GM21528 (cell line): ENCODE measurements at regions not wholly inside any gene's neighbourhood (a gene's known extent, or its start where the extent isn't known, plus 50 kb on each side); places are given as distances from the start of the nearest gene placed in this dataset.

Experiments
- ATAC-seq: cut with Tn5 transposase; IDR thresholded peaks from one replicate; pipeline ENCODE4 v1.9.1; 2021; ENCODE audit warnings: mild to moderate bottlenecking, moderate library complexity; ENCODE audit not compliant: unreplicated experiment, low FRiP score

DNA sequence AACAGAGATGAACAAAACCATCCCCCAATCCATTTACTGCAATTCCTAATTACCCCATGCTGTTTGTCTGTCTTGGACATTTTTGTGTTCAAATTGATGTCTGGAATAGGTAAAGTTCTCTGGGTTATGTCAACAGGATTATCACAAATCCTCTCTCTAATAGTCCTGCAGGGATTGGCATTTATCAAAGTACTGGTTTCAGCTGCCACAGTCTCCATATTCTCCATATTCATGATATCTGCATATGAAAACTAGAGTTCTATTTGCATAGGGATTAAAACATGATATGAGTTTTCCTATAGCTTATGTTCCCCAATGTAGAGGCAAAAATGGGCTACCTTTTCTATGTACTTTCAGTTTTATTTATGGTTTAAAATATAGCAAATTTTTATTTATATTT is 355.8 kb downstream of the ADRA2A start:
- no peak for ATAC-seq

- no peak for ATAC-seq
Observed at GRCh38 chr10:111435871-111436270, 359.0 kb downstream of the ADRA2A start.

GRCh38 chr10:111439034-111439842 is 362.4 kb downstream of the ADRA2A start:
- no peak for ATAC-seq

DNA sequence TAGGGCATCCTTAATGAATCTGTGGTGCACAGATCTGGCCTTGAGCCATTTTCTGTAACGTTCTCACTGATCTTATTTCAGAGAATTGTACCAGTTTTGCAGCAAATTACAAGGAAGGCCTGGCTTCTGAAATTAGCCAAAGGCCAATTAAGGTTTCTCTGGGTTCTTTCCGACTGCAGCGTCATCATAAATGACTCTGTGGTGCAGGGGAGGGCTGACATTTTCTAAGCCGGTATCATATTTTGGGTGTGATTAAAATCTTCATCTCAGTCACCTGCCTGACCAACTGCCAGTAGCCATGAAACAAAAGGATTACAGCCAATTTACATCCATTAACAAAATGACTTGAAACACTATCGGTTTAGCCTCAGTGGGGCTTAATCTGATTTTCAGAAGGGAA is 363.7 kb downstream of the ADRA2A start:
- no peak for ATAC-seq

GRCh38 chr10:111445667-111446066 is 368.8 kb downstream of the ADRA2A start:
- ATAC-seq = no peak

- no peak for ATAC-seq
Observed at GRCh38 chr10:111446966-111447365, 370.1 kb downstream of the ADRA2A start.

DNA sequence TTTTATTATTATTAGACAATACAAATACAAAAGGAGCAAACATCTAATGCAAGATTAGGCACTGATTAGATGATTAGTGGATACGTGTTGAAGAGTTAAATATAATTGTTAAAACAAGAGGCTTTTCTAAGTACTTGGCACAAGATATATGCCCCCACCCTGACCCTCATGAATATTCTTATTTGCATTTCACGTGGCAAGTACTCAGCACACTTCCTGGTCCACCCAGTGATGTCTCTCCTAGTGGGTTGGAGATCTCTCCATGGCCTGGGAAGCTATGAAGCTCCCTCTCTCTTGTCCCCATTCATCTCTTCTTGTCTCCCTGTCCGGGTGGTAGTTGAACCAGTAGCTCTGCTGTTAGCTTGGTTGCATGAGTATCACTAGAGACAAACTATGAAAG is 375.3 kb downstream of the ADRA2A start:
- ATAC-seq = no peak

DNA sequence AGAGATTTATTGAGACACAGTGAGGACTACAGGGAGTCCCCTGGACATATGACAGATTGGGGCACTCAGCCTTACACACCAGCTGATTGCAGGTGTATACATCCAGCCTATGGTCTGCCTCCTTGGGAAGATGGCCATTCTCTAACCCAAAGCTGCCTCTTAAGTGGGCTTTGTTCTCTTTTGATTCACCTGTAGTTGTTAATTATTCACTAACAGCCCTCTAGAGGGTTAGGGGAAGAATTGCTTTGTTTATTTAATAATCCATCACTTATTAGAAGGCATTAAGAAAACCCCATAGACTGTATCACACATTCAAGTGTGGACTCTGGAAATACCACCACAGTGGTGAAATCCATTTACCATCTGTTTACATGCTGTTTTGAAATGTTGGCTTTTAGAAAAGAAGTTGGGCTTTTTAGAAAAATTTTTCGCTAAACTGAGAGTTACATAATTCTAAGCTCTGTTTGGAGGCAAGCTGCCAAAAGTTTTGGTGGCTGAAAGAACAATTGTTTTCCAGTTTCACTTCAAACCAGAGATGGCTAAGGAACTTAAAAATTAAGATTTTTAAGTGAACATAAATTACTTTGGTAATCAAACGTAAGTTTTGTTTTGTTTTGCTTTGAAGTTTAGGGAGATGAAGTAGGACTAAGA is 379.1 kb downstream of the ADRA2A start:
- no peak for ATAC-seq

GRCh38 chr10:111458256-111458655 is 381.4 kb downstream of the ADRA2A start:
- no peak for ATAC-seq

GRCh38 chr10:111459967-111460366 is 383.1 kb downstream of the ADRA2A start:
- no peak for ATAC-seq

- ATAC-seq = no peak
Observed at GRCh38 chr10:111472445-111472844, 395.6 kb downstream of the ADRA2A start.

DNA sequence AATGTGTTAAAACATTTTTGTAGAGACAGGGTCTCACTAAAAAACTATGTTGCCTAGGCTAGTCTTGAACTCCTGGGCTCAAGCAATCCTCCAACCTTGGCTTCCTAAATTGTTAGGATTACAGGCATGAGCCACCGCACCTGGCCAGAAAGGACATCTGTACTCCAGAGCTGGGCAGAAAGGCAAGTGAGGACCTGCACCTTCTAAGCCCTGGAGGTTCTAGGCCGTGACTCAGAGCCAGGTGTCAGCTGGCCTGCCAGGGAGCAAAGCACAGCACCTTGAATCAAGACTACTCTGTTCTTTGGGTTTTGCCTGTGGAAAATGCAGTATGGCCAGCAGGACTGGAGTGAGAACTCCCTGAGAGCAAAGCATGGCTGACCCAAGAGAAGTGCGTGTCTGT is 396.5 kb downstream of the ADRA2A start:
- no peak for ATAC-seq

GRCh38 chr10:111474786-111475185 is 398.0 kb downstream of the ADRA2A start:
- no peak for ATAC-seq

- ATAC-seq = no peak
Observed at GRCh38 chr10:111475720-111476119, 398.9 kb downstream of the ADRA2A start.

DNA sequence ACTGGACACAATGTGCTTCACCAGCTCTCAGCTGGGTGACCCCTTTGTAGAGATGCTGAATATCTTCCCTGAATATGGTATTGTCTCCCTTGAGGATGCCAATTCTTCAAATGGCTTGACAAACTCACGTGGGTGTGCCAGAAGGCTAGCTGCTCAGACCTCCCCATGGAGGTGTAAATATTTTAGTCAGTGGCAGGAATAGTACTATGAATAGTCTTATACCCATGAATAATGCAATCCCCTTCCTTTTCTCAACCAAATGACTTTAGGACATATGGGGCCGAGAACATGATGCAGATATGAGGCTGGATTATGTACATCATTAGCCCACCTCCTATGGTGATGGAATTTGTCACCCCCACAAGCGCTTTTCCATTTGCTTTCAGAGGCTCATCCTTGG is 401.8 kb downstream of the ADRA2A start:
- no peak for ATAC-seq

GRCh38 chr10:111479966-111480365 is 403.1 kb downstream of the ADRA2A start:
- ATAC-seq = no peak

DNA sequence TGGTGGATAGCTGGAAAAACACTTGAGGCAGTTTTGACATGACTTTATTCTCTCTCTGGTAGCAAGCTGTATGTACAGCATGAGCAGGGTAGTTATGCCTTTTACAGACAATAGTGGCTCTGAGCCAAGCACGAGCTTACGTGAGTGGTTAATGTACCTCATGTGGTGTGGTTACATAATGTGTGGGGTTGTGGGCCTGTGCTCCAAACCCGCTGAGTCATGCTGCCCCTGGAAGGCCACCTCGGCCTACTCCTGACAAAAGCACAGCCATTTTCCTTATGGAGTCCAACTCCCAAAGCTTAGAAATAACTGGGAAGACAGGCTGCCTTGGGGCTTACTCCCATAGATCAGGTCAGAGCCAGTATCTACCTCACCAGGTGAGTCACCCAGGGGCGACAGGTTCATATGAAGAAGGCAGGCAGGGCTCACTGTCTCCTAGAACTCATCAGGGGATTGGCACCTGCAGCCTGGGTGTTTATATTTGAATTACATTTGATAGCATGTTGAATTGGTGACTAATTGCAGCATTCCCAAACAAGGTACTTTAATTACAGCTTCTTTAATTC is 404.5 kb downstream of the ADRA2A start:
- ATAC-seq = no peak

GRCh38 chr10:111481866-111482265 is 405.0 kb downstream of the ADRA2A start:
- ATAC-seq = no peak

GRCh38 chr10:111482621-111483216 is 405.9 kb downstream of the ADRA2A start:
- no peak for ATAC-seq

GRCh38 chr10:111485767-111486166 is 408.9 kb downstream of the ADRA2A start:
- no peak for ATAC-seq

DNA sequence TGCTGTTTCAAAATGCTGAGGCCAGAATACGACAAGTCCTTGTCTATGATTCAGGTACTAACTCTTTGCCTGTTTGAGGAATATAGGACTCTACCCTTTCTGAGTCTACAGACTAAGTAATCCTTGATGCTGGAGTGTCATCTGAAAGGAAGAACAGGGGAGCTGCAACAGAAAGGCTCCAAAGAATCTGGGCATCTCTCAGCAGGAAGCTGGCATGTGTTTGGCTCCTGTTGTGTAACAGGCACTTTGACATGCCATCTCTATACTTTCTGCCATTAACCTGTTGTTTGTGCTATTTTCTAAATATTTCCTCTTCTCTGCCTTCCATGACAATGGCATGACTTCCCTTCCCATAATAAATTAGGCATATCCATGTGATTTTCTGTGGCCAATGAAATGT is 409.5 kb downstream of the ADRA2A start:
- no peak for ATAC-seq
